ENCODE measurements at regions not wholly inside any gene's neighbourhood (a gene's known extent, or its start where the extent isn't known, plus 50 kb on each side); places are given as distances from the start of the nearest gene placed in this dataset.

DNA sequence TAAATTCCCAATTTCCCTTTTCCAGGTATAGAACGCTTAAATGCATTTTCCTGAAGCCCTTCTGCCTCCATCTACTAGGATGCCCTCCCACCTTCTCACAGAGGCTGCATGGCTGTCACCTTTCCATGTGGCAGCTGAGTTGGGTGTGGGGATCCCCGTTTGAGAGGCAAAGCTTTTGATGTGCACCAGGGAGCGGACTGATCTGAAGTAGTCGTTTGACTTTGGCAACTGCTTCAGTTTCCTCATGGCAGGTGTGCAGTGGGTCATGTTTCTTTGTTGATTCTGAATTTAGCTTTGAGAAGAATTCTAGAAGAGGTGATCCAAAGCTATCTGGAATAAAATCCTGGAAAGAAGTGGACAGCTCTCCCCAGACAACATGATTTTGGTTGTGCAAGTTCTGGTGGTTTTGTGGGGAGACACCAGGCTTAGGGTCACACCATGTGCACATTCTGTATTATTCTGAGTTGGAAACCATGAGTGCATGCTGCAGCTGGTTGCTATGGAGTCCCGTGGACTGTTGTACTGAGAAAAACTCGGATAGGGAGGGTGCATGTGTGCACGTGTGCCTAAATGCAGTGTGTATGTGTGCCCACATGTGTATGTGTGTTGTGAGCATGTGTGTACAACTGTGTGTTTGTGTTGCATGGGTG is 63.5 kb downstream of the GADD45G start:
- no peaks in the 10 kb centered on the region for H3K27me3 ChIP-seq (ENCODE audit: control insufficient read depth in 2 of 2, insufficient read depth in 2 of 2, low read length in 2 of 2)
- H3K4me1 ChIP-seq (ENCODE audit: control insufficient read depth in 1 of 2, insufficient read depth in 2 of 2, low read length in 2 of 2), result peaks cover 6 to 7% of the 10 kb centered on the region in 2 donors
- H3K9me3 ChIP-seq (replicated peaks in 1 of 2; ENCODE audit: control insufficient read depth in 1 of 2, insufficient read depth in 1 of 2, low read length in 2 of 2), result no peaks in the 10 kb centered on the region
- peaks cover 2 to 6% (median 4%) of the 10 kb centered on the region in 3 donors for H3K27me3 Mint-ChIP-seq (ENCODE audit: low read depth in 3 of 3)
- H3K27ac ChIP-seq (ENCODE audit: low read depth in 1 of 2, low read length in 2 of 2), result no peak overlapping the region
- no peak overlapping the region for H3K4me3 Mint-ChIP-seq
- H3K4me2 ChIP-seq (replicated peaks; ENCODE audit: extremely low read depth, low read length, poor library complexity, severe bottlenecking), result no peak overlapping the region
- peaks cover 0 to 3% (median 0%) of the 10 kb centered on the region in 7 donors for H3K9me3 Mint-ChIP-seq
- no peaks in the 10 kb centered on the region for H4K20me1 ChIP-seq (ENCODE audit: insufficient read depth, low read length)
- no peak for DNase-seq
- no peak overlapping the region for H3K9ac ChIP-seq (ENCODE audit: insufficient read depth, low read length, poor library complexity, severe bottlenecking)
- peaks cover 7% of the 10 kb centered on the region for H3K4me1 Mint-ChIP-seq
- H3K79me2 ChIP-seq (ENCODE audit: insufficient read depth, low read length), result no peaks in the 10 kb centered on the region
- H3K27ac Mint-ChIP-seq, result no peak overlapping the region
- no peaks in the 10 kb centered on the region for H3K36me3 ChIP-seq (replicated peaks in 1 of 2; ENCODE audit: control insufficient read depth in 1 of 2, insufficient read depth in 2 of 2, low read length in 2 of 2)
- intact Hi-C loops (cut with micrococcal nuclease), result no loop called here
- H2AFZ ChIP-seq (ENCODE audit: insufficient read depth, low read depth, low read length, poor library complexity, severe bottlenecking), result no peak overlapping the region
- WGBS (ENCODE audit: insufficient coverage), result 89% methylated on average over 5 of the region's 7 CpGs
- no peaks in the 10 kb centered on the region for H3K36me3 Mint-ChIP-seq
- TF ChIP-seq, protein P1, sequence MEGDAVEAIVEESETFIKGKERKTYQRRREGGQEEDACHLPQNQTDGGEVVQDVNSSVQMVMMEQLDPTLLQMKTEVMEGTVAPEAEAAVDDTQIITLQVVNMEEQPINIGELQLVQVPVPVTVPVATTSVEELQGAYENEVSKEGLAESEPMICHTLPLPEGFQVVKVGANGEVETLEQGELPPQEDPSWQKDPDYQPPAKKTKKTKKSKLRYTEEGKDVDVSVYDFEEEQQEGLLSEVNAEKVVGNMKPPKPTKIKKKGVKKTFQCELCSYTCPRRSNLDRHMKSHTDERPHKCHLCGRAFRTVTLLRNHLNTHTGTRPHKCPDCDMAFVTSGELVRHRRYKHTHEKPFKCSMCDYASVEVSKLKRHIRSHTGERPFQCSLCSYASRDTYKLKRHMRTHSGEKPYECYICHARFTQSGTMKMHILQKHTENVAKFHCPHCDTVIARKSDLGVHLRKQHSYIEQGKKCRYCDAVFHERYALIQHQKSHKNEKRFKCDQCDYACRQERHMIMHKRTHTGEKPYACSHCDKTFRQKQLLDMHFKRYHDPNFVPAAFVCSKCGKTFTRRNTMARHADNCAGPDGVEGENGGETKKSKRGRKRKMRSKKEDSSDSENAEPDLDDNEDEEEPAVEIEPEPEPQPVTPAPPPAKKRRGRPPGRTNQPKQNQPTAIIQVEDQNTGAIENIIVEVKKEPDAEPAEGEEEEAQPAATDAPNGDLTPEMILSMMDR (IDR thresholded peaks at IDR 0.05), result no peak
- no peak overlapping the region for H3K4me3 ChIP-seq (replicated peaks in 1 of 3; ENCODE audit: low read depth in 2 of 3, low read length in 3 of 3)

DNA sequence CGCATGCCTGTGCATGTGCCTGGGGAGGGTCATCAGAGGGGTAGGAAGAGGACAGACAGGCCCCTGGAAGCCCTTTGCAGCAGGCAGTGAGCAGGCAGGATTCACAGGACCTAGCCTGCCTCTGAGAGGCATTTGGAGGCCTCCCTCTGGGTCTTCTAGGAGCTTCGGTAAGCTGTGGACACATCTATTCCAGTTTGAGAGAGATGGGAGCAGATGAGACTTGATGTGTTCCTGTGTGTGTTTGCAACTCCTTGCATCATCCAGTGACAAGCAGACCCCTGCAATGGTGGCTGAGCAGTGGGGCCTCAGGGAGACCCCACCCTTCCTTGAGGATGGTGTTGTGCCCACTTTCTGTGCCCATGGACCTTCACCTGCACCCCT is 64.0 kb downstream of the GADD45G start:
- no peak for DNase-seq
- Mint-ChIP-seq H3K9me3 (peaks cover 0 to 3% (median 0%) of the 10 kb centered on the region in 7 donors), H3K27ac (no peak overlapping the region), H3K4me3 (no peak overlapping the region), H3K27me3 (ENCODE audit: low read depth in 3 of 3) (peaks cover 2 to 6% (median 4%) of the 10 kb centered on the region in 3 donors), H3K36me3 (no peaks in the 10 kb centered on the region), H3K4me1 (peaks cover 2% of the 10 kb centered on the region)
- H4K20me1 ChIP-seq (ENCODE audit: insufficient read depth, low read length), result no peaks in the 10 kb centered on the region
- peaks cover under 1 to 2% of the 10 kb centered on the region in 2 donors for H3K4me1 ChIP-seq (ENCODE audit: control insufficient read depth in 1 of 2, insufficient read depth in 2 of 2, low read length in 2 of 2)
- no peaks in the 10 kb centered on the region for H3K27me3 ChIP-seq (ENCODE audit: control insufficient read depth in 2 of 2, insufficient read depth in 2 of 2, low read length in 2 of 2)
- no peak overlapping the region for H3K27ac ChIP-seq (ENCODE audit: low read depth in 1 of 2, low read length in 2 of 2)
- H3K4me2 ChIP-seq (replicated peaks; ENCODE audit: extremely low read depth, low read length, poor library complexity, severe bottlenecking), result no peak overlapping the region
- intact Hi-C loops (cut with micrococcal nuclease), result no loop called here
- TF ChIP-seq, protein P1 (IDR thresholded peaks at IDR 0.05), result no peak
- no peaks in the 10 kb centered on the region for H3K36me3 ChIP-seq (replicated peaks in 1 of 2; ENCODE audit: control insufficient read depth in 1 of 2, insufficient read depth in 2 of 2, low read length in 2 of 2)
- no peak overlapping the region for H3K4me3 ChIP-seq (replicated peaks in 1 of 3; ENCODE audit: low read depth in 2 of 3, low read length in 3 of 3)
- H3K9ac ChIP-seq (ENCODE audit: insufficient read depth, low read length, poor library complexity, severe bottlenecking), result no peak overlapping the region
- no peaks in the 10 kb centered on the region for H3K79me2 ChIP-seq (ENCODE audit: insufficient read depth, low read length)
- H2AFZ ChIP-seq (ENCODE audit: insufficient read depth, low read depth, low read length, poor library complexity, severe bottlenecking), result no peak overlapping the region
- 96% methylated on average over 2 of the region's 2 CpGs for WGBS (ENCODE audit: insufficient coverage)
- no peaks in the 10 kb centered on the region for H3K9me3 ChIP-seq (replicated peaks in 1 of 2; ENCODE audit: control insufficient read depth in 1 of 2, insufficient read depth in 1 of 2, low read length in 2 of 2)
